Glutamatergic neuron (in vitro differentiated cells): ENCODE measurements at regions not wholly inside any gene's neighbourhood (a gene's known extent, or its start where the extent isn't known, plus 50 kb on each side); places are given as distances from the start of the nearest gene placed in this dataset.

Experiments used
- DNase-seq: peaks from one replicate; pipeline ENCODE4 v3.0.0; 2022
- H3K27ac Mint-ChIP-seq: one replicate; pipeline ENCODE4 v1.8.0; 2020; ENCODE audit warnings: mild to moderate bottlenecking, mixed read lengths, inconsistent platforms; ENCODE audit not compliant: unreplicated experiment
- H3K27me3 Mint-ChIP-seq: one replicate; pipeline ENCODE4 v1.8.0; 2020; ENCODE audit warnings: mild to moderate bottlenecking, moderate library complexity, mixed read lengths, inconsistent platforms; ENCODE audit not compliant: unreplicated experiment
- H3K36me3 Mint-ChIP-seq: one replicate; pipeline ENCODE4 v1.8.0; 2020; ENCODE audit warnings: mild to moderate bottlenecking, mixed read lengths, inconsistent platforms; ENCODE audit not compliant: unreplicated experiment
- H3K4me1 Mint-ChIP-seq: one replicate; pipeline ENCODE4 v1.8.0; 2020; ENCODE audit warnings: mild to moderate bottlenecking, low read depth, mixed read lengths, inconsistent platforms; ENCODE audit not compliant: unreplicated experiment
- H3K4me3 Mint-ChIP-seq: one replicate; pipeline ENCODE4 v1.8.0; 2020; ENCODE audit warnings: mild to moderate bottlenecking, mixed read lengths, inconsistent platforms; ENCODE audit not compliant: unreplicated experiment
- H3K9me3 Mint-ChIP-seq: one replicate; pipeline ENCODE4 v1.8.0; 2020; ENCODE audit warnings: mild to moderate bottlenecking, moderate library complexity, mixed read lengths, inconsistent platforms; ENCODE audit not compliant: unreplicated experiment
- TF ChIP-seq, protein P1 (sequence below): fragments of 200-600 bp; sonication (generic); IDR thresholded peaks from one replicate; pipeline ENCODE4 v1.5.0; 2021; ENCODE audit not compliant: partially characterized antibody, unreplicated experiment

DNA sequence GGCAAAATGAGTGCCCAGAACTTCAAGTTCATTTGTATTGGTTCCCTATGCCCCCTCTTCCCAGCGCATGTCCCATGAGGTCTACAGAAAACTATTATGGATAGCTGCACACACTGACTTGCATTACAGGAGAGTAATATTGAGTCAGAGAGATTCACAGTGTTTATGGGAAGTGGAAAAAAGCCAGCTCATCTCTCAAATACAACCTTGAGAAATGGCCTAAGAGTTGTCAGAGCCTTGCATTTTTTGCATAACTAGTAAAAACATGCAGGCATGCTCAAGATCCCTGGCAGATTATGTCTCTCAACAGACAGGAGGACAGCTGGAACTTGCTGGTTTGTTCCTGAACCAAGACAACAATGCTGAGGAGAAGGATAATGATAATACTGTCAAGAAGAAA is 1292.8 kb downstream of the DSC3 start:
- H3K27me3 Mint-ChIP-seq = no peaks in the 10 kb centered on the region
- H3K9me3 Mint-ChIP-seq = no peaks in the 10 kb centered on the region
- TF ChIP-seq, protein P1, sequence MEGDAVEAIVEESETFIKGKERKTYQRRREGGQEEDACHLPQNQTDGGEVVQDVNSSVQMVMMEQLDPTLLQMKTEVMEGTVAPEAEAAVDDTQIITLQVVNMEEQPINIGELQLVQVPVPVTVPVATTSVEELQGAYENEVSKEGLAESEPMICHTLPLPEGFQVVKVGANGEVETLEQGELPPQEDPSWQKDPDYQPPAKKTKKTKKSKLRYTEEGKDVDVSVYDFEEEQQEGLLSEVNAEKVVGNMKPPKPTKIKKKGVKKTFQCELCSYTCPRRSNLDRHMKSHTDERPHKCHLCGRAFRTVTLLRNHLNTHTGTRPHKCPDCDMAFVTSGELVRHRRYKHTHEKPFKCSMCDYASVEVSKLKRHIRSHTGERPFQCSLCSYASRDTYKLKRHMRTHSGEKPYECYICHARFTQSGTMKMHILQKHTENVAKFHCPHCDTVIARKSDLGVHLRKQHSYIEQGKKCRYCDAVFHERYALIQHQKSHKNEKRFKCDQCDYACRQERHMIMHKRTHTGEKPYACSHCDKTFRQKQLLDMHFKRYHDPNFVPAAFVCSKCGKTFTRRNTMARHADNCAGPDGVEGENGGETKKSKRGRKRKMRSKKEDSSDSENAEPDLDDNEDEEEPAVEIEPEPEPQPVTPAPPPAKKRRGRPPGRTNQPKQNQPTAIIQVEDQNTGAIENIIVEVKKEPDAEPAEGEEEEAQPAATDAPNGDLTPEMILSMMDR = no peak
- H3K4me1 Mint-ChIP-seq = no peaks in the 10 kb centered on the region
- DNase-seq = no peak
- no peaks in the 10 kb centered on the region for H3K36me3 Mint-ChIP-seq
- no peak overlapping the region for H3K27ac Mint-ChIP-seq
- H3K4me3 Mint-ChIP-seq = no peak overlapping the region

DNA sequence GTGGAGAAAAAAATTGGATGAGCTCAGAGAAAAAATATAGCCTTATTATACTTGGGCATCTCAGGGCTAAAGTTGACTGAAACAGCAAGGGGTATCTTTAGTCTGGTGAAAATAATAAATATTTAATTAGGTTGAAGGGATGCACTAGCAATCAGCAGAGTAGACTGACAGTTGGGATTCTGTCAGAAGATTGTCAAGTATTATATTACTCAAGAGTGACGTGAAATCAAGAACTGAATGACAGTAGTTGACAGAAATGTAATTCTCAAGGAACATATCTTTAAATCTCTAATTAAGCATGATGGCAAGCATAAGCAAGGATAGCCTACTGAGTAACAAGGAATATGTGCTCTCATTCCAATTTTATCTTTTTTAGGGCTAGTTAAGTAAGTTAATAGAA is 1301.1 kb downstream of the DSC3 start:
- TF ChIP-seq, protein P1 = no peak
- no peak for DNase-seq
- H3K4me3 Mint-ChIP-seq = no peak overlapping the region
- no peak overlapping the region for H3K27ac Mint-ChIP-seq
- H3K27me3 Mint-ChIP-seq = peaks cover 2% of the 10 kb centered on the region
- no peaks in the 10 kb centered on the region for H3K36me3 Mint-ChIP-seq
- H3K4me1 Mint-ChIP-seq = peaks cover 6% of the 10 kb centered on the region
- H3K9me3 Mint-ChIP-seq = no peaks in the 10 kb centered on the region

DNA sequence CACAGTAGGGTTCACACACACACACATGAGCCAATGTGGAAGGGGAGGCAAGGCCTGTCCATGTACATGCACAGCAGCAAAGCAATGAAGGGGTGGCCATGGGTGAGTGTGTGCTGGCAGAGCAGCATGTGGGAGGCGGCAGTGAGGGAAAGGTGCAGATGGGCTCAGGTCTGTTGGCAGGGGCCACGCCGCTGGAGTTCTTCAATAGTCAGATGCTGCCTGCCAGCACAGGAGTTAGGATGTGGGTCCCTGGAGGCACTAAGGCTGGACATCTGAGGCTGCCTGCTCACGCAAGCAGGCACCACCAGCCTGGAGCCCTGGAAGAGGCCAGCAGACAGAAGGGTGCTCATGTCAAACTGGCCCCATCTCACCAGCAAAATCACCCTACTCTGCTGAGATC is 1304.9 kb downstream of the DSC3 start:
- DNase-seq = no peak
- TF ChIP-seq, protein P1 = no peak
- Mint-ChIP-seq H3K9me3 (no peaks in the 10 kb centered on the region), H3K4me3 (no peak overlapping the region), H3K27me3 (peaks cover 5% of the 10 kb centered on the region), H3K36me3 (no peaks in the 10 kb centered on the region), H3K27ac (no peak overlapping the region), H3K4me1 (peaks cover 6% of the 10 kb centered on the region)

DNA sequence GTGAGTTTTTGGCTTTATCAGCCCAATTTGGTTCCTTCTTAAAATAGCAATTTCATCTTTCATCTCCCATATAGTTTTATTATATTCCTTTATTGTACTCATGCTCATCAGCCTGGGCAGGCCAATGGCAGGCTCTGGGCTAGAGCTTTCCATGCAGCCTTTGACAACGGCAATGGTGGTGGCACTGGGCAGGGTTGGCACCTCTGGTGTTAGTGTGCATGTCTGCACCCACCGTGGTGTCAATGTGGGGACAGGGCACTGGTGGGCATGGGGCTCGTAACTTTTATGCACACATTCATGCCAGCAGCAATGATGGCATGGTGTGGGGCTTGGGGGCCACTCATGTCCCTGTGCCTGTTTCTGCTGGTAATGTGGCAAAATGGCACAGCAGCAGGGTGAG is 1305.4 kb downstream of the DSC3 start:
- Mint-ChIP-seq H3K4me3 (no peak overlapping the region), H3K27me3 (peaks cover 5% of the 10 kb centered on the region), H3K27ac (no peak overlapping the region), H3K9me3 (no peaks in the 10 kb centered on the region), H3K4me1 (peaks cover 6% of the 10 kb centered on the region), H3K36me3 (no peaks in the 10 kb centered on the region)
- DNase-seq = no peak
- TF ChIP-seq, protein P1 = no peak

- Mint-ChIP-seq H3K36me3 (no peaks in the 10 kb centered on the region), H3K27me3 (peaks cover 2% of the 10 kb centered on the region)
Measured at GRCh38 chr18:29730073-29730472, 1312.5 kb downstream of the DSC3 start.

More at GRCh38 chr18:29730073-29730472, 1312.5 kb downstream of the DSC3 start:
- DNase-seq = no peak
- no peaks in the 10 kb centered on the region for H3K4me1 Mint-ChIP-seq
- TF ChIP-seq, protein P1 = no peak
- no peak overlapping the region for H3K27ac Mint-ChIP-seq
- no peak overlapping the region for H3K4me3 Mint-ChIP-seq
- no peaks in the 10 kb centered on the region for H3K9me3 Mint-ChIP-seq
